HG03097 (cell line): ENCODE measurements at regions not wholly inside any gene's neighbourhood (a gene's known extent, or its start where the extent isn't known, plus 50 kb on each side); places are given as distances from the start of the nearest gene placed in this dataset.

Experiments used
- ATAC-seq: cut with Tn5 transposase; IDR thresholded peaks from one replicate; pipeline ENCODE4 v1.9.1; 2021; ENCODE audit not compliant: unreplicated experiment, low FRiP score

DNA sequence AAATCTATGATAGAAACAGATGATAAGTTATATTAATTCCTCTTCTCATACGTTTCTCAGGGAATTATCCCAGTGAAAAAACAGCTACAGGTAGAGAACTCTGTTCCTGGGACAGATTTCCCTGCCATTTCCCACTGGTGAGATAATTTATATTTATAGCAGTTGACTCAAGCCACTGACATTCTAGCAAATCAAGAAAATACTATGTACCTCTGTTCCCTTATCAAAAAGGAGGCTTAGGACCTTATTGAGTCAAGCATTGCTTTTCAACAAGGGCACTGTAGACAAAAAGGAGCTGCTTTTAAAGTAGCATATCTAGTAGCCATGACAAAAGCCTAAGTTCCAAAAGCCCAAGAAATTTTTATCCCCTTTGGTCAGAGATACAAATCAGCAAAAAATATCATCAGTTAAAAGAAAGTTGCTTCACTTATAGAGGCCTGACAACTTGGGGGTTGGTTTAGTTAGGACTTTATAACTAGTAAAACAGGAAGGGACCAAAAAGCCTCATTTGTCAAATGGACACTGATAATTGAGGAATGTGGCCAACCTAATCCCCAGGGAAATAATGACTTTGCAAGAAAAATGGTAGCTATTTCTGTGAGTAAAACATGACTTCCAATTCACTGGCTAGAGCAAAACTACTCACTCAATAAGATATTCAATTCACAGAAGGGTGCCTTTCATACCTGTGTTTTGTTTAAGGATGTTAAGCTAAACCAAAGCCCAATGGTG lies 652.5 kb downstream of the SLITRK1 start:
- ATAC-seq = no peak

DNA sequence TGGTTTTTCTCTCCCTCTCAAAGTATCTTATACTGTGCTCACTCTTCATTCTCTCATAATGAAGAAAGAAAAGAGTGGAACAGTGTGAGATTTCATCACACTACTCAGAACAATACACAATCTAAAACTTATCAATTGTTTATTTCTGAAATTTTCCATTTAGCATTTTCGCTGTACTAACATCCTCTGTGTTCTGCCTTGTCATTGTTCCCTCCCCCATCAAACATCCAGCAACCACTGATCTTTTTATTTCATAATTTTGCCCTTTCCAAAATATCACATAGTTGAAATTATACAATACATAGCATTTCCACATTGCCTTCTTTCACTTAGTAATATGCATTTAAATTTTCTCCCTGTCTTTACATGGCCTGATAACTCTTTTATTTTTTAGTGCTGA lies 658.7 kb downstream of the SLITRK1 start:
- no peak for ATAC-seq

DNA sequence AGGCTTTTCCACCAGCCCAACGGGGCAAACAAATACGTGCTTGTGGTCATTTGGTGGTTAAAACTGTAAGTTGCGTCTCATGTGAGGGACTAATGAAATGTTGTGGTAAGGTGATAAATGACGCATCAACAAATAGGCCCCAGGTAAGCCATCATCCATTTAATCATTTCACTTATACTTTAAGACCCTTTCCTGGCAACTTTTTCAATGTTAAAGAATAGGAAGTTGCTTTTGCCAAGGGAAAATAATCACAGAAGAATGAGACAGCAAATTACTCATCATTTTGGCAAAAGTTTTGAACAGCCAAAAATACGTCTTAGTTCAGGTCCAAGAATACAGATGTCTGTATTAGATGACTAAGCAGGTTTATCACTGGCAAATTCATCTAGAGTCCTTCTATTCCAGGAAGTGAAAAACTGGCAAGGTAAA lies 660.4 kb downstream of the SLITRK1 start:
- ATAC-seq = no peak

DNA sequence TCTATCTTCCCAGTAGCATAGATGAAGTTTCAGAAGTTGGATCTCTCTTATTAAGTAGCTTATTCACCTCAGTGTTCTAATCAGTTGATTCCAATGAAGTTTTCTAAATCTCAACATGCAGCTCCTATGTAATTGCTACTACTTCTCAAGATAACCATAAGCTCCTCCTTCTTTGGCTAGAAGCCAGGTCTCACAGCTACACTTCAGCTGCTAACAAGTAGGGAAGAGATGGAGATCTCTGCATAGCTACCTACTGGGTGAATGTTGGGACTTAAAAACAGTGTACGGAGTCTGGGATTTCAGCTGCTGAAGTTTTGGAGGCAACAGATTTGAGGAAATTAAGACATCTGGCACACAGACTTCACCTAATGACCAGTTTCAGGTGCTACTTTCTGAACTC lies 661.0 kb downstream of the SLITRK1 start:
- ATAC-seq = no peak

DNA sequence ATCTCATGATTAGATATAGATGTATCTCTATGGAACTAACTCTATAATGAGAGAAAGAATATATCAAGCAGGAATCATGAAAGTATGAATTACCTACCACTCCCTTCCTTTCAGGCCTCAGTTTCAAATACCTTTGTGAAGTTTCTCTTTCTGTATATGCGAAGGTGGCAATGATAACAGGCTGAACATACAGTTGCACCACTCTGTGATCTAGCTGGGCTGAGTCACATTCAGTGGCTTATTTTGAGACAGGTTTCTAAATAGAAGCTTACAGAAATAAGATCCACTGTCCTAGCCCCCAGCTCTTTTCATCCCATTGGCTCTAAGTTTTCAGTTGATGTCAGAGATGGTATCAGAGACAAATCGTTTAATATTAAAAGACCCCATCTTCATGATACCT lies 662.0 kb downstream of the SLITRK1 start:
- no peak for ATAC-seq

DNA sequence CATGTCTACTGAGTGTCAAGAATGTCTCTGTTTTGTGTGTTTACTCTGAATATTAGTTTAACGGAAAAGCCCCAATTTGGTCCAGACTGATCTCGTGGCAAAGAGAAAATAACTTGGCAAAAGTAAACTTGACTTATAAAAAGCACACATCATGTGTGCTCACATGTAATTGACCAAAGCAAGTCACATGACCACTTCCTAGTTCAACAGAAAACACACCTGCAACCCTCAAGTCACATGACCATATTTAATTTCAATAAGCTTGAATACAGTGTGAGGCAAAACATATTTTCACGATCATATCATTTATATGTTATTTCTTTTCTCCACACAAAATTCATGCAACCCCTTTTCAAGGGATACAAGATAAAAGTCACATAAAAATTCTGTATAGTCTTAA lies 662.4 kb downstream of the SLITRK1 start:
- no peak for ATAC-seq

DNA sequence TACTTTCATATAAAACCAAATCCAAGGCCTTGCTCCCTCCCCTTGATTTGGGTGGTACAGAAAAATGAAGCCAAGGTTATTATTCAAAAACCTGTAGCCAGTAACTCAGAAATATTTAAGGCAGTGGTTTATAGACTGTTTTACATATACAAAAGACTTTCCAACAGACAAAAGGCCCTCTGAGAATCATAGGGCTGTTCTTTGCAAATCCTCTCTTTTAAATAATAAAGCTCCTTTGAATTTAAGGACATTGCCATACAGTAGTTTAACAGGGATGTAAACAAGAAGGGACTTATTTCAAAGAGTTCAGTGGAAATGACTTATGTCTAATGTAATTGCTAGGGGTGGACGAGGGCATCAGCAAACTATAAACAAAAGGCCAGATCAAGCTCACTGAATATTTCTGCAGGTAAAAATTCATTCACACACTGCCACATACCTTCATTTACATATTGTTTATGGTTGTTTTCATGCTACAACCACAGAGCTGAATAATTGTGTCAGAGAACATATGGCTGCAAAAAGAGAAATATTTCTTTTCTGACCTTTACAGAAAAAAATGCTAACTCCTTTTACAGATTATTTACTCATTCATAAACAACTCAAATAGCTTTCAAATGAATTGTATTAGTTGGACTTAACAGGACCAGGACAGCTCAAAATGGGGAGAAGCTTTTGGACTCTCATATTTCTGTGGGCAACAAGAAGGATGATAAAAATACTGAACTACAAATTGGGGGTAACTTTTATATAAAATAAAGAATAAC lies 665.6 kb downstream of the SLITRK1 start:
- no peak for ATAC-seq

DNA sequence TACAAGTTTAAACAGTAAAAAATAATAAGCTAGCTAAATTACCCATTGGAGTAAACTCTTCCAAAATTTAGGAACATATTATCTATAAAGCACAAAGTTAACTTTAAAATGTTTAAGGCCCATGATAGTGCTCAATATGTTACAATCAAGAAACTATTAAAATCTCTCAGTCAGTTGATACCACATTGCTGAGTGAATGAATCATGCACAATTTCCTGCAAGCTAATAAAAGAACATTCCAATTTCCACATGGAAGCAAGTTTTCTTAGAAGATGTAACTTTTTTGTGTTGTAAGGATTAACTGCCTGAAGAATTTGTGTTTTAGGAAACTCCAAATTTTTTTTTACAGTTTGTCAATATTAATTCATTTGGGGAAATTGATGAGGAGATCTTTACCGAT lies 666.6 kb downstream of the SLITRK1 start:
- ATAC-seq = no peak

DNA sequence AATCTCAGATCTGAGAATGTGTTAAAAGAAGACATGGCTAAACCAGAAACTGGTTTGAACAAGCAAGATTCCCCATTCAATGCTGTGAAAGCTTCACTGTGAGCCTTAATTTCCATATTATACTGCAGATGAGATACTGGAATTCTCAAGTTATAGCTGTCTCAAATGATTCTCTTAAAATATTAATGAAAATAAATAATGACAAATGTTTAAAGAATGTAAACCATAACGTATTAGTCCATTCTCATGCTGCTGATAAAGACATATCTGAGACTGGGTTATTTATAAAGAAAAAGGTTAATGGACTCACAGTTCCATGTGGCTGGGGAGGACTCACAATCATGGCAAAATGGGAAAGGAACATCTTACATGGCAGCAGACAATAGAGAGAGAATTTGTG lies 667.8 kb downstream of the SLITRK1 start:
- no peak for ATAC-seq

DNA sequence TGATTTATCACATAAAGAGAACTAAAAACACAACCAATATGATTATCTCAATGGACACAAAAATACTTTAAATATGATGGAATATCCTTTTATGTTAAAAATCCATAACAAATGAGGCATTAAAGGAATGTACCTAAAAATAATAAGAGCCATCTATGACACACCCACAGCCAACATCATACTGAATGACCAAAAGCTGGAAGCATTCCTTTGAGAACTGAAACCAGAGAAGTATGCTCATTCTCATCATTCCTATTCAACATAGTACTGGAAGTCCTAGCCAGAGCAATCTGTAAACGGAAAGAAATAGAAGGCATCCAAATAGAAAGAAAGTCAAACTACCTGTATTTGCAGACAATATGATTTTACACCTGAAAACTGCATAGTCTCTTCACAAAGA lies 671.0 kb downstream of the SLITRK1 start:
- ATAC-seq = no peak

DNA sequence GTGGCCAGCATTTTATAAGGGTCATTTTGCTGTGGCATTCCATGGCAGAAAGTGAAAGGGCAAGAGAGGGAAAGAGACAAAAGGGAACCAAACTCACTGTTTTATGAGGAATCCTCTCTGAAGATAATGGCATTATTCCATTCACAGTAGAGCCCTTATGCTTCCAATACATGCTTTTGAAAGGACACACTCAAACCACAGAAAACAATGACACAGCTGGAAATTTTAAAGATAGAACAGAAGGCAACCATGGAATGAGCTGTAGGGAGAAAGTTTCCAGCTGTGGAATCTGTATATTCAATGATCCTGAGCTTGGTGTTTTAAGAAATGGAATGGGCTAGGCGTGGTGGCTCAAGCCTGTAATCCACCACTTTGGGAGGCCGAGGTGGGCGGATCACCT lies 677.4 kb downstream of the SLITRK1 start:
- ATAC-seq = no peak

DNA sequence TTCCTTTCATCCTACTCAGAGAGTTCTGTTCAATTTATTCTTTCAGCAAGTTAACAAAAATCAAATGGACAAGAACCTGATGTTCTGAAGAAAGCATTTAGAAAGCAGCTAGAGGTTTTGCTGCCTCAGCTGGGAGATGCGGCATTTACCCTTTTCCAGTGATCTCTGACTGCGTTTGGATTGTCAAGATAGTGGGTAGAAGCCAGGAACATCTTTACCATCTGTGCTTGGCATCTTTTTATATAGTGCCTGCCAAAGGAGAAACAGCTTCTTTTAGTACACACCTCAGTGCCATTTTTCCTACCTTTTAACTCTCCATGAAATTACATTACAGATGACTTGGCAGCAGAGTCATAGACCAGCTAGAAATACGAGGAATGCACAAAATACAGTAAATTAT lies 680.8 kb downstream of the SLITRK1 start:
- ATAC-seq = no peak

DNA sequence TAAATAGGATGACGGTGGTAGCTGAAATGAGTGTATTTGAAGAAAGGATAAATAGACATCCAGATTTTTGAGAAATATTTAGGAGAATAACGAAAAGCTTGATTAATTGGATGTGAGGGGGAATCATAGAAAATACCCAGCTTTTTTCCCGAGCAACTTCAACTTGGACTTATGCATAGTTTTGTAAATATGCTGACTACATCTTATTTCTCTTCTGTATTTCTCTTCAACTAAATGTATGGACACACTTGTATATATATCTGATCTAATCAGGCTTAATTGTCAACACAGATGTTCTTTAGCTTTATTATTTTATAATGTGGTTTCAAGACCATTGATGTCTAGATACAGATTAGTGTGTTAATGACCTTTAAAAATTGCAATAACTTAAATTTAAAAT lies 685.0 kb downstream of the SLITRK1 start:
- ATAC-seq = no peak

DNA sequence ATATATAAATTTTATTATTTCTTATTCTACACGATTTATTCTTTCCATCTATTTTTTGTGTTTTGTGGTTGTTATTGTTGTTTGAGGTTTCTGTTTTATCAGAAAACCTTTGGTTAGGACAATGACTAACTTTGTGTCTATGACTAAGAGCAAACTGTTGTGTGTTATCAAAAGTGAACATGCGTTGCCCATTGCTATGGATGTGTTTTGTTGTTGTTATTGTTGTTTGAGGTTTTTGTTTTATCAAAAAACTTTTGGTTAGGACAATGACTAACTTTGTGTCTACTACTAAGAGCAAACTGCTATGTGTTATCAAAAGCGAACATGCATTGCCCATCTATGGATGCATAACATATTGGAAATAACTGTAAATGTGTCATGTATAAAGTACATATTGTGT lies 692.3 kb downstream of the SLITRK1 start:
- no peak for ATAC-seq

DNA sequence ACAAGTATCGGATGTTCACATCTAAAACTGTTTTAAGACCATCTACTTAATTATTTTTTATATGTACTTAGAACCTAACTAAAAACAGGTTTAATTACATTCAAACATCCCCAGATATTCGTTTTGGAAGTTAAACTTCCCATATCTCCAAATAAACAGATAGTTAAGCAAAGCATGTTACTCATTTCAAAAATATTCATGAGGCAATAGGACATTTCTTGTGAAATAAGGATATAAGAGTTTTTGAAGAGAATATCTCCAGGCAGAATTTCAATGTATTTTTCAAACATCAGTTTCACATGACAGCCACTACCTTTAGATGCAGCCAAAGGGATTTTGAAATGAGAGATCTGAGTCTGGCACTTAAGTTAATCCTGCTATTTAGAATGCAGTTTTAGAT lies 697.5 kb downstream of the SLITRK1 start:
- ATAC-seq = no peak

DNA sequence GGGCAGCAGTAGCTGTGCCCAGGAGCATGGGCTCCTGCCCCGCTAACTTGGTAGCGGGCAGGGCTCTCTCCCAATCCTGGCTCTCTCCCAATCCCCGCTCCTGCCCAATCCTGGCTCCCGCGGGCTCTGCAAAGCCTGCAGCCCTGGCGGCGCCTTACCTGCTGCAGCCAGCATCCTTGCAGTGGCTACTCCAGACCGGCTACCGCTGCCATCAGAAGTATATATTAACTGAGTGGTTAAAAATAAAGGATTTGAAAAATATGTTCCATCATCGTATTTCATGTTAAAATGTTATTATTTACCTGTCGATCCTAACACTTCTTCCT lies 698.2 kb downstream of the SLITRK1 start:
- no peak for ATAC-seq

DNA sequence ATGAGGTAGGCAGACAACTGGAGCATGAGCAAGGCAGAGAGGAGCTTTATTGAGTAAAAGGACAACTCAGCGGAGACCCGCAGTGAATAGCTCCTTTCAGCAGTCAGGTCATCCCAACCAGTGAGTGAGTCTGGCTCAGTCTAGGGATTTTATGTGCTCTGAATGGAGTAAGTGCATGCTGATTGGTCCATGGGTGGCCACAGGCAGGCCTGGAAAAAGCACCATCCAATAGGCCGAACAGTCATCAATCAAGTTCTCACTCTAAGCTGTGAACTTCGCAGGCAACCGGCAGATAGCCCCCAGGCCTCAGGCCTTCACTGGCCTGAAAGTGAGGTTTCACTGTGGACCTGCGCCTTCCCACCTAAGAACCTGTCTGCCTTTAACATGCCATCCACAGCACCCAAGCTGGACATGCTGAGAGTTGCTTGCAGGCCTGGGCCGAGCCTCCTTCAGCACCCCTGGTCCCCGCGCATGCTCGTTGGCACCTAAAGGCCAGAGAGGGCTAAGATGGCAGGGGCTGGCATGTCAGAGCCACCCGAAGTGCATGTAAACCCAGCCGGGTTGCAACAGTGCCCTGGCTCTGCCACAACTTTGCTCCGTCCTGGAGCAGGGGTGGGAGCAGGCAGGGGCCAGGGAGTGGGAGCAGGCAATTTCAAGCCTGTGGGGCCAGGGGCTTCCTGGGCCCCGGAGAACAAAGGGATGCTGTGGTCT lies 698.7 kb downstream of the SLITRK1 start:
- no peak for ATAC-seq

DNA sequence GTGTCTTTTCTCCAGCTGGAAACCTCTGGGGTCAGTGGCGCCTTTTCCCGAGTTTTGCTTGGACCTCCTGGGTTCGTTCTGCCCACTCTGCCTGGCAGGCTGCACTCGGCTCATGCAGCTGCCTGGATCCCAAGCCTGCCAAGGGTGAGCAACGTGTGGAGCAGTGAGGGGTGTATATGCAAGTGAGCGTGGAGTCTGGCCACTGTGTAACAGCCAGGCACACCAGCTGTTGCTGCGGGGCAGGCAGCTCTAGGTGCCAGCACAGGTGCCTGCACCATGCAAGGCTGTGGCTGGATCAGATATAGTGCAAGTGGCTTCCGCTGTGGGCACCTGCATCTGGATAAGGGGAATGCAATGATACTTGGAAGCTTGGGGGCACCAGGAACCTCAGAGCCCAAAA lies 699.4 kb downstream of the SLITRK1 start:
- no peak for ATAC-seq

DNA sequence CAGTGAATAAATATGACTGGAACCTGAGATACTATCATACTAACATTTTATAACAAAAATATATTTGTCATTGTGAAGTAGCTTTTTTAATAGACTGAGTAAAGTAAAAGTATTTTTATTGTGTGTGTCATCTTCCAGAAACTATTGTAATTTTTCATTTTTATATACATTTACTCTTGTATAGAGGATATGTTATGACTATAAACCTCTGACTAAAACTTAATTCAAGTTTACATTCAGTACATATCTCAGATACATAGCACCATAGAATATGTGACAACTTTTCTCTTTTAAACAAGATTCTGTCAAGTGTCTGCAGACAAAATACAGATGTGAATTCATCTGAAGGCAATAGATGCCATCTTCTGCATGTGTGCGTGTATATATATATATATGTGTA lies 704.3 kb downstream of the SLITRK1 start:
- ATAC-seq = no peak

DNA sequence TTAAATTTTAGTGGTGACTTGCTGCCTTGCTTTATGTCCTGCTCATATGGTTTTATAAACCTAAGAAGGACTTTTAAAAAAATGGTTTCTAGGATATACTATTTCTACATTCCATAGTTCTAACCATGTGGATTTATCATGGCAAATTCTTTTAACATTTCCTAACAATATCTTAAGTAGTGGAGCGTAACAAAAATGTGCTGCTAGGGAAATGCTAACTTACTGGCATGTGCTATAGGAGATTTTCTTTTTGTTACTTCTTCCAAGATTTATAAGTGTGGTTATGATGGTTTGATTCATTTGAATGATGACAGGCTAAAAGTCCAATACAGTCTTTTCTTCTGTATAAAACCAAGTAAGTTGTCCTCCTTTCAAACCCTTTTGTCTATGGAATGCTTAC lies 713.7 kb downstream of the SLITRK1 start:
- no peak for ATAC-seq

DNA sequence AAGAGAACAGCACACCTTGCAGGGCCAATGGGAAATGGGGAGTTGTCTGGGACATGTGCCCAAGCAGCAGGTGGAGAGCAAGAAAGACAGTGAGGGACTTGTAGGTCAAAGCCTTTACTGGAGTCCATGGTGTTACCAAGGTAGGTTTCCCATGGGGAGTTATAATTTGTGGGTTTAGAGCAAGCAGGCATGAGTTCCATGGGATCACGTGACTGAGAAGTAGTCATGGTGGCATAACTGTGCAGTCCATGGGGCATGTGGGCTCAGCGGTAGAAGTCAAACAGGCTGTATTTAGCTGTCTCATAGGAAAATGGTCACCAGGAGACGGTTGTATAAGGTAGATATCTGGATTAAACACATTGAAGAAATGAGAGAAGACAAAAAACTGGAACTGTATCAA lies 715.1 kb downstream of the SLITRK1 start:
- no peak for ATAC-seq

DNA sequence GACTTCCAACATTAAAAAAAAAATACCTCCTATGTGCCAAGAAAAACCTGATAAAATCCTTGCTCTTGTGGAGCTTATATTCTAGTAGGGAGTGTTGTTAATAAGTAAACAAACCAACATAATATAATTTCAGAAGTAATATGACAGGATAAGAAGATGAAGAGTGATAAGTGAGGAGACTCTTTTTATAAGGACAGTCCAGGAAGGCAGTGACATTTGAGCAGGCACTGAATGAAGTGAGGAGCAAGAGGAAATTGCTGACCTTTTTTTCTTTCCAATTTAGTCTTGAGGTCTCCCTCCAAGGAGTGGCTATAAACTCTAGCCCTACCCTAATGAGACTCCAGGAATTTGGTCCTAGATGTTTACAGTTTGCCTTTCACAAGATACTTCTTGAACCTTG lies 715.7 kb downstream of the SLITRK1 start:
- no peak for ATAC-seq
